GM18909 (cell line): ENCODE measurements at regions not wholly inside any gene's neighbourhood (a gene's known extent, or its start where the extent isn't known, plus 50 kb on each side); places are given as distances from the start of the nearest gene placed in this dataset.
"Not testable (repeated sequence)": the region's sequence is repeated elsewhere in the genome, so short reads cannot be mapped to it uniquely, and the experiment has no call there.

Experiments used
- ATAC-seq: cut with Tn5 transposase; IDR thresholded peaks from one replicate; pipeline ENCODE4 v1.9.1; 2021; ENCODE audit warnings: mild to moderate bottlenecking; ENCODE audit not compliant: unreplicated experiment, poor library complexity

- ATAC-seq = no peak
Measured at GRCh38 chr12:28683366-28683765, 465.7 kb upstream of the FAR2 start.

- ATAC-seq = no peak
Measured at GRCh38 chr12:28689398-28690175, 459.5 kb upstream of the FAR2 start.

GRCh38 chr12:28693565-28694219, 455.4 kb upstream of the FAR2 start:
- ATAC-seq = no peak

DNA sequence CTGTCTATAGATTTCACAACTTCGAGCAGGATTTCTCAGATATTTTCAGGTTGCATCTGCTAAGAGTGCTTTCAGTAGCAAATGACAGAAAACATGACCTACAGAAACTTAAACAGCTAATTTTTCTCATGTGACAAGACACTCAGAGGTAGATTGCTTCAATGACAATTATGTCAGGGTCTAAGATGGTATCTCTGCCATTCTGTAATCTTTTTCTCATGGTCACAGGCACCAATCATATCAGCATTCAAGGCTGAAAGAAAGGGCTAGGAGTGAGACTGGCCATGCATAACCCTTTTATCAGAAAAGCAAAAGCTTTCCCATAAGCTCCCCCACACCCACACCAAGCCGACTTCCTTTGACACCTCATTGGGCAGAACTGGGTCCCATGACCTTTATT, 450.5 kb upstream of the FAR2 start:
- no peak for ATAC-seq

- ATAC-seq = no peak
Measured at GRCh38 chr12:28699029-28699428, 450.0 kb upstream of the FAR2 start.

DNA sequence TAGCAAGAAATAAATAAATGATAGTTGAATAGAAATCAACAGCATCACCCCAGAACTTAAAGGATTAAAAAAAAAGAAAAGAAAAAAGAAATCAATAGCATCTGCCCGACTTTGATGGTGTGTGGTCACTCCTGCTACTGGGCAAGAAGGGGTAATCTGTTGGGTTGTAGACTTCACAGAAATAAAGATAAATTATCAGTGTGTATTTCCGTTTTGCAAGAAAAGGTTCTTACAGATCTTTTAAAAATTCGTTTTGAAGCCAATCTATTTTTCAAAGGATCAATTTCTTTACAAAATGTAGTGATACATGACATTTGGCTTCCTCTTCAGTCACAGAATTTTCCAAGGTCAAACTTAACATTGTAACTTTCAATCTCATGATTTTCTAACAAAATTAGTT, 448.9 kb upstream of the FAR2 start:
- no peak for ATAC-seq

DNA sequence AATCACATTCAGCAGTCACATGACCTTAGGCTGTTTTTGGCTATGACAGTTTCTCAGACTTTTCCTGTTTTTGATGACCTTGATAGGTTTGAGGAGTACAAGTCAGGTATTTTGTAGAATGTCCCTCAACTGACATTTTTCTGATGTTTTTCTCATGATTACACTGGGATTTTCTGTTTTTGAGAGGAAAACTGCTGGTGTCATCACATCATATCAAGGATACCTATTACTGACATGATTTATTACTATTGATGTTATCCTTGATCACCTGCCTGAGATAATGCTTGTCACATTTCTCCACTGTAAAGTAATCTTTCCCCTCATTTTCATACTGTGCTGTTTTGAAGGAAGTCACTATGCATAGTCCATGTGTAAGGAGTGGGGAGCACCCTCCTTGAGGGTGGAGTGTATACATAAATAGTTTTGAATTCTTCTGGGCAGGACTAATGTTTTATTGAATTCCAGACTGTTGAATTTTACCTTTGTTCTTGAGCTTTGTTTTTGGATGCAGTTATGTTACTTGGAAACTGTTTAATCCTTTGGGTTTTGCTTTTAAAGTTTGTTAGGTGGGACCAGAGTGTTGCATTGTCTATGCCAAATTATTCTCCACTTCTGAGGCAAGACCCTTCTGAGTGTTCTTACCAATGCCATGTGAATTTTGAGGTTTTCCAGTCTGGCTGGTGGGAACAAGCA, 444.5 kb upstream of the FAR2 start:
- ATAC-seq = no peak

DNA sequence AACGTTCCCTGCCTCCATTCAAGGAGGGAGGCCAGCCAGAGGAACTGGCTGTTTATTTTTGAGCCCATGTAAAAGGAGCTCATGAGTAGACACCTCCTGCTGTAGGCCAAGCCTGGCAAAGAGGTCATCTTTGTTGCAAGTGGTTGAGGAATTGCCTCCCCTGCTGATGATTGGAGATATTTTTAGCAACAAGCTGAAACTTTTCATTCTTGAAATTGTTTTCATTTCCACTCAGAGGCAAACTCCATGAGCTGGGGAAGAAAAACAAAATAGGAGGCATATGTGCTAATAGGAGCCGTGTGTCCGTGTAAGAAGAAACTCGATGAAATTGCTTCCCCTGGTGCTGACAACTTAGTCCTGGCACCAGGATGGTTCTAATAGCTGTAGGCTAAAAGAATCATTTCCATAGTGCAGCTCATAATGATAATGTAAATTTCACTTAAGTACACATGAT, 440.1 kb upstream of the FAR2 start:
- ATAC-seq = no peak

DNA sequence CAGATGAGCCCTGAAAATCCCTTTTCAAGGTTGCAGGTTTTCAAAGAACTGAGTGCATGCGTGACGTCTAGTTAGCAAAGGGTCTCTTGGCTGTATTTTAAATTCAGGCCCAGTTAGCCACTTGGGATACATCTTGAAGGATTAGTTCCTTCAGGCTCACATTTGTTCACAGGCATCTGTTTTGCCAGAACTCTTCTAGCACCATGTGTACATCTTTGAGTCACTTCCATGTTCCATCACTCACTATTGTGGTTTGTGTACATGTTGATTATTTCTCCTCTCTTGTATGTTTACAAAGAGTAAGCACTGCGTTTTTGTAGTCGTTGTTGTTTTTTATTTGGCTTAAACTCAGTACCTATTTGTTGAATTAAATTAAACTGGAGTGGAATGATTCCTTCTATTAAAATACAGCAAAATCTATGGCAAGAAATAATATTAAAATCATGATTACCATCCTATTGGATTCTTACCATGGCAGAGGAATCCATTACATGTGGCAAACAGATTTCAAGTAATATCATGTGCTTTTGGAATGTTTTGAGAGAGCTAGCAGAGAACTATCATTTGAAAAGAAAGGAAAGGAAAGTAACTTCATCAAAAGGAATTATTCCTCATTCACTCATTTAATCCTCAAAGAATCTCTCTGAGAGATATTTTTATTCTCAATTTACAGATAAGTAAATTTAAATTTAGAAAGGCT, 438.9 kb upstream of the FAR2 start:
- no peak for ATAC-seq

- no peak for ATAC-seq
Measured at GRCh38 chr12:28710882-28711281, 438.2 kb upstream of the FAR2 start.

DNA sequence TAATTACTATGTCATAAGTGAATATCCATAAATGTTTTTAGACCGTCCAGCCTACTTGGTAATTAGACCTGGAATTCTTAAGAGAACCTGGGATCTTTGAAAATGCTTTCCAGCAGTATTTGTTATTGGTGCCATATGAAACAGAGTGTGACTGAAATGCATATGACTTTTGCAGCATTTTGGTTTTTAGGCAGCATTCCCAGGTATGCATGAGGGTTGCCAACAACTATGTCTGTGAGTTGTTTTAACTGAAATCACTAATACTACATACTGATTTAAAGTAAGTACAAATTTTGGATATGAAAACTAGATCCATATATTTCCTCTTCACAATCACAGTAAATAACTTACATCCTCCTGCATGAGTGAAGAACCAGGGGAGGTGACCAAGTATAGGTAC, 437.7 kb upstream of the FAR2 start:
- ATAC-seq = no peak

- no peak for ATAC-seq
Measured at GRCh38 chr12:28742791-28743190, 406.3 kb upstream of the FAR2 start.

GRCh38 chr12:28746734-28747325, 402.2 kb upstream of the FAR2 start:
- no peak for ATAC-seq

GRCh38 chr12:28750946-28751685, 398.0 kb upstream of the FAR2 start:
- no peak for ATAC-seq

- no peak for ATAC-seq
Measured at GRCh38 chr12:28755027-28755426, 394.1 kb upstream of the FAR2 start.

DNA sequence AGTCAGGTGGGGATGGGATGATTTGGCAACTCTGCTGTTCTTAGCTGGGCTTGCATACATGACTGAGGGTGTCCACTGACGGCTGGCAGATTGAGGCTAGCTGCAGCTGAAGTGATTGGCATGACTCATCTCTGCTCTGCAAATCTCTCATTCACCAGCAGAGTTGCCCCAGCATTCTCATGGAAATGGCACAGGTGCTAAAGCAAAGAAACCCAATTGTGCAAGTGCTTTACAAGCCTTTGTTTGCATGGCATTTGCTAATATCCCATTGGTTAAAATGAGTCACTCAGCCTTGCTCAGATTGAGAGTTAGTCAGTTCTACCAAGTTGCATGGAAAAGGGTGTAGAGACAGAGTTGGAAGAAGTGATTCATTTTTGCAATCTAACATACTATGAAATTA, 389.7 kb upstream of the FAR2 start:
- ATAC-seq = no peak

- not testable (repeated sequence) for ATAC-seq
Measured at GRCh38 chr12:28760040-28760903, 388.8 kb upstream of the FAR2 start.

DNA sequence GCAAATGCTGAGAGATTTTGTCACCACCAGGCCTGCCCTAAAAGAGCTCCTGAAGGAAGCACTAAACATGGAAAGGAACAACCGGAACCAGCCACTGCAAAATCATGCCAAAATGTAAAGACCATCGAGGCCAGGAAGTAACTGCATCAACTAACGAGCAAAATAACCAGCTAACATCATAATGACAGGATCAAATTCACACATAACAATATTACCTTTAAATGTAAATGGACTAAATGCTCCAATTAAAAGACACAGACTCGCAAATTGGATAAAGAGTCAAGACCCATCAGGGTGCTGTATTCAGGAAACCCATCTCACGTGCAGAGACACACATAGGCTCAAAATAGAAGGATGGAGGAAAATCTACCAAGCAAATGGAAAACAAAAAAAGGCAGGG, 387.2 kb upstream of the FAR2 start:
- ATAC-seq = not testable (repeated sequence)

- ATAC-seq = no peak
Measured at GRCh38 chr12:28766398-28766797, 382.7 kb upstream of the FAR2 start.
